NCI-H748 (cell line): ENCODE measurements at regions not wholly inside any gene's neighbourhood (a gene's known extent, or its start where the extent isn't known, plus 50 kb on each side); places are given as distances from the start of the nearest gene placed in this dataset.

ENCODE experiments used
- DNase-seq: peaks from one replicate; lab custom pipeline; 2025; ENCODE audit not compliant: unreplicated experiment; lab: John Stamatoyannopoulos, UW

GRCh38 chr6:21507811-21508210 lies 85.7 kb upstream of the SOX4 start:
- DNase-seq: no peak

DNA sequence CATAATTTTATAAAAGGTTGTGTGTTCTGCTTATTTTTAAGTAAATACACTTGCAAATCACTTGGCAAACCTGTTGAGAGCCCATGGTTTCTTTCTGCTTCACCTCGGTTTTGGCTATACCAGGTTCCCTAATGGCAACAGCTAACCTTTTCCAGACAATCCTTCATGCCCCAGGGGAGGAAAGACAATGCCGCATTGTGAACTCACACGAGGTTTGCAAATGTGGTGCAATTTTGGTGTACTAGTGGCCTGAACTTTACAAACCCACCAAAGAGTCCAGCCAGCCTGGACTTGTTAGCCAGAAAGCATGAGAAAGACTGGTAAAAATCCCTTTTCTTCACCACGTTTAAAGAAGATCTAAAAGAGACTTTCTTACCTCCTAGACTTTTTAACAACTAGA lies 84.8 kb upstream of the SOX4 start:
- DNase-seq: no peak

GRCh38 chr6:21511891-21512550 lies 81.5 kb upstream of the SOX4 start:
- no peak for DNase-seq

DNA sequence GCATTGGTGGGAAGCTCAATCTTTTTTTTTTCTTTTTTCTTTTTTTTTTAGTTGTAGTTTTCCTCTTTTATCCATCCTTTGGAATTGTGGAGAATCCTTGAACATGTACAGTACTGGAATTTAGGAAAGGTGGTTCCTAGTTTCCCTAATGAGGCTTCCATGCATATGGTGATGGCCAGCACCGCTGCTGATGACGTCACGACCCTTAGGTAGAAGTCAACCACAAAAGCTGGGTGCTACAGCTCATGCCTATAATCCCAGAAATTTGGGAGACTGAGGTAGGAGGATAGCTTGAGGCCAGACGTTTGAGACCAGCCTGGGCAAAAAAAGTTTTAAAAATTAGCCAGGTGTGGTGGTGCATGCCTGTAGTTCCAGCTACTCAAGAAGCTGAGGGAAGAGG lies 79.3 kb upstream of the SOX4 start:
- no peak for DNase-seq

DNA sequence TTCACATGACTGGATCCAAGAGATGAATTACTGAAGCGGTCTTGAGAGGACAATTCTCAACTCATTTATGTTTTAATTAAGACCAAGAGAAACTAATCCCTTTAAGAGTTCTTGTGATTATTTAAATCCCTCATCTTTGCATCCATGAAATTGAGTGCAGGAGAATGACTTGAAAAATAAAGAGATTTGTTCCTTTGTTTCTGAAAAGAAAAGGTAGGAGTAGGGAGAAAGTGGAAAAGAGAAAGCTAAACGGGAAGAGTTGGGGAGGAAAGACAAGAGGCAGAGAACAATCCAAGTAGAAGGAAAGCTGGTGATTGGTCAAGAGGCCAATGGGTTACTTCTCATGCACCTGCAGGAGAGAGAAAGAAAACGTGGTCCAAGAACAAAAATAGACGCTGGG lies 75.2 kb upstream of the SOX4 start:
- no peak for DNase-seq

GRCh38 chr6:21519642-21520041 lies 73.9 kb upstream of the SOX4 start:
- DNase-seq: peak; percentile 42

DNA sequence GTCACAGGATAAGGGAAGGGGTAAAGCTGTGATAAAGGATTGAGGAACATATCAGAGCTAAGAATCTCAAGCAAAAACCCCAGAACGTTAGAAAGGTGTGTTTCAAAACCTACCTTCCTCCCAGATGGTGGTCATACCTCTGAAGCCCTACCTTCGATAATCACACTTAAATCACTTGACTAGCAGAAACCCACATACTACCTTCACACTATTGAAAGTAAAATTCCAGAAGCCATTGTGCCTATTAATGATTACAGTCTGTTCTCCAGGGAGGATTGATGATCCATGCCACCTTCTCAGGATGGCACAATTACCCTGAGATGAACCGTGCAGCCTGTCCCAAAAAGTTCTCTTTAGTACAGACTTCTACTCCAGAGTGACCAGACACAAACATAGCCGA lies 72.3 kb upstream of the SOX4 start:
- DNase-seq: peak; percentile 58

- DNase-seq: peak; percentile 89
These were observed 71.3 kb upstream of the SOX4 start for GRCh38 chr6:21522143-21522747.

- DNase-seq: peak; percentile 86
These were observed 70.6 kb upstream of the SOX4 start for GRCh38 chr6:21522797-21523456.

GRCh38 chr6:21523652-21524051 lies 69.9 kb upstream of the SOX4 start:
- peak; percentile 41 for DNase-seq

DNA sequence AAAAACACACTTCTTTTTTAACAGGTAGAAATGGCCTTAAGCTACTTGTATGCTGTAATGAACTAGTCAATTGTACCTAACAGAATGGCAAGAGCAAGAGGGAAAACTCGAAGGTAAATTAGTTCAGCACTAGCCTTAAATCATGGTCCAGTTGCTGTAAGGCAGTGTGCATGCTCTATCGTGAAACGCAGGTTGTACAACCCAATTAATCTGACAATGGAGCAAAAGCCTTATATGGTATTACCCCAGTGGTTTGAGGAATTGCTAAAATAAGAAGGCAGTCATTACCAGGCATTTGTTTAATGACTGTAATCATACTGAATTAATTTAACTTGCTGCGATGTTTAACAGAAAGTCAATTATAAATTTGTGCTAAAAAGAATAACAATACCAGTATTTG lies 69.3 kb upstream of the SOX4 start:
- DNase-seq: peak; percentile 92

DNA sequence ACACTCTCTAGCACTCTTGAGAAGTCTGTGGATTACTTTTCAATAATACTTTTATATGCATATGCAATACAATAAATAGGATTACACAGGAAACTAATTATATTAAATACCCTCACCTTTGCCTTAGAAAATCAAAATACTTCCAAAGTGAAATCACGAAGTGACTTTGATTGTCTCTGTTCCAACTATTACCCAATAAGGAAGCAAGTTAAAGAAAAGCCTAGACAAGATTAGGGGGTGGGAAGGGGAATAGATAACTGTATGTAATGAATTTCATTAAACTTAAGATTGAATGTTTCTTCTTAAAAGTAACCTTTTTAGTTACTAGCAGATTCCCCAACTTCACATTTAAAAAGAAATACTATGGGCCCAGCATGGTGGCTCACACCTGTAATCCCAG lies 66.6 kb upstream of the SOX4 start:
- no peak for DNase-seq

GRCh38 chr6:21527731-21528130 lies 65.8 kb upstream of the SOX4 start:
- DNase-seq: no peak

GRCh38 chr6:21529431-21529830 lies 64.1 kb upstream of the SOX4 start:
- DNase-seq: no peak

DNA sequence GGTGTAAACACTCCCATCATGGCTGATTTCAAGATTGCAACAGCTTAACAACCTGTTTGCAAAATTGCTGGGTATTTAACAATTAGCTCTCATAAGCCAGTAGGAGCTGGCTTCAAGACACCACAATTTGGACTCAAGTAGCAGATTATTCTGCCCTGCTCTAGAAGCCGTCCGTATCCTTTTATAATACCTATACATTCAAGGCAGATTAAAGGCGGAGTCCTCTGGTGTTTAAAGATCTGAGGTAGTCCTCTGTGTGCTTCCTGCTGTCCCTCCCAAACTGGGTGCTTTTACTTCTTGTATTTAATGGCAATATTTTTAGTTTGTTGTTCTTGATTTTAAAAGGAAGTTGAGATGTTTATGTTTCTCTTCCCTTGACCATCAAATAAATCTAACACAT lies 62.2 kb upstream of the SOX4 start:
- peak; percentile 78 for DNase-seq

DNA sequence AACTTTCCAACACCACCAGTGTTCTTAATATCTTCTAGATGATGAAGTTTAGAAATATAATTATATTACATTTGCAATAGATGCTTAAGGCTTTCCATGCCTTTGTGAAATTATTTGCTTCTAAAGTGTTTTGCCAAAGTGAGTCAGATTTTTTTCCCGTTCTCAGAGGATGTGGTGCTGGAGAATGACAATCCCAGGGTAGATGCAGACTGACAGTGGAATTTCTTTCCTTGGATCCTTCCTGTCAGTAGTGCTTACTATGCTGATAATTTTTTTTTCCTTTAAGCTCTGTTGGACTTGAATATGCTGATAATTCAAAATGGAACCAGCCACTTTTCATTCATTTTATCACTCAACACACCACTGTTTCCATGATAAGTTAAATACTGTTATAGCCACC lies 59.9 kb upstream of the SOX4 start:
- no peak for DNase-seq

GRCh38 chr6:21536280-21536766 lies 57.2 kb upstream of the SOX4 start:
- no peak for DNase-seq

- DNase-seq: peak; percentile 61
These were observed 55.9 kb upstream of the SOX4 start for GRCh38 chr6:21537637-21538036.

DNA sequence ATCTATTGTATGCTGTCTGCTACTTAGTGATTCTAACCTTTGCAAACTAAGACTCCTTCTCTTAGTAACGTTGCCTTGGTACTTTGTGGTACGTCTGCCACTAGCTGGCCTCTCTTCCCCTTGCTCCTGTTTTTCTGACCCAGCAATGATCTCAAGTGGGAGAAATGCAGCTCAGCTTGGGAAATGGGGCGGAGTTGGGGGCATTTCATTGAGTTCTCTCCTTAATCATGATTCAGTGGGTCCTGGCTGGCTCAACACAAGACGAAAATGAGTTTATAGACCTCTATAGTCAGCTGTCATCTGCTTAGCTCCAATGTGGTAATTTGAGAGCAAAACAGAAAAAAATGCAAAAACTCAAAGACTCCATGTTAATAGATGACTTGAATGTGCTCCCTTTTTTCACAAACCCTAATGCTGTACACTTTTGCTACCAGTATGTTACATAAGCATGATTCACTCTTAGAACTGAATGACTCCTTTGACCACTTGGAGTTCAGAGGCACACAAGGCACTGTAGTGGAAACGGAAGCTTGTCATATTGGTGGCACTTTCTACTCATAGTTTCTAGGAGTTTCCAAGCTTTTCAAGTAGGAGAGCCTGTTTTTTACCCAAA lies 55.3 kb upstream of the SOX4 start:
- DNase-seq: no peak

GRCh38 chr6:21539621-21540100 lies 53.9 kb upstream of the SOX4 start:
- no peak for DNase-seq
